WTC11 (cell line): ENCODE measurements at regions not wholly inside any gene's neighbourhood (a gene's known extent, or its start where the extent isn't known, plus 50 kb on each side); places are given as distances from the start of the nearest gene placed in this dataset.

Source experiments
- CTCF ChIP-seq: fragments of 200-600 bp; IDR thresholded peaks from 2 replicates; pipeline ENCODE4 v1.8.0; 2022; ENCODE audit warnings: antibody characterized with exemption
- FOXP4 ChIP-seq: sonication (generic); formaldehyde crosslinking; IDR thresholded peaks from 2 replicates; pipeline ENCODE4 v1.8.0; 2022; ENCODE audit warnings: mild to moderate bottlenecking, missing genetic modification reagents
- HMGA2 ChIP-seq: fragments of 250-450 bp; sonication (Bioruptor Pico); IDR thresholded peaks from 2 replicates; pipeline ENCODE4 v1.4.0; 2021; ENCODE audit warnings: mild to moderate bottlenecking, moderate library complexity
- HMGXB4 ChIP-seq: sonication (generic); formaldehyde crosslinking; IDR thresholded peaks from 2 replicates; pipeline ENCODE4 v1.8.1; 2023; ENCODE audit warnings: mild to moderate bottlenecking, moderate library complexity, missing genetic modification reagents
- IRF2 ChIP-seq: sonication (generic); formaldehyde crosslinking; IDR thresholded peaks from 2 replicates; pipeline ENCODE4 v1.8.0; 2022; ENCODE audit warnings: low read depth, missing genetic modification reagents, borderline replicate concordance
- PRDM15 ChIP-seq: sonication (generic); formaldehyde crosslinking; IDR thresholded peaks from 2 replicates; pipeline ENCODE4 v1.8.0; 2022; ENCODE audit warnings: missing genetic modification reagents
- USF1 ChIP-seq: sonication (generic); formaldehyde crosslinking; IDR thresholded peaks from 2 replicates; pipeline ENCODE4 v1.8.0; 2022; ENCODE audit warnings: mild to moderate bottlenecking, missing genetic modification reagents
- USF2 ChIP-seq: sonication (generic); formaldehyde crosslinking; IDR thresholded peaks from 2 replicates; pipeline ENCODE4 v1.8.1; 2023; ENCODE audit warnings: mild to moderate bottlenecking, missing genetic modification reagents, moderate library complexity
- ZBTB43 ChIP-seq: sonication (generic); formaldehyde crosslinking; IDR thresholded peaks from 2 replicates; pipeline ENCODE4 v1.8.1; 2023; ENCODE audit warnings: mild to moderate bottlenecking, missing genetic modification reagents

GRCh38 chr1:200342511-200343311, 67.1 kb downstream of the ZNF281 start:
- TF ChIP-seq CTCF, result no peak
- no peak for TF ChIP-seq ZBTB43
- no peak for TF ChIP-seq IRF2 (CRISPR knock-in tag)
- TF ChIP-seq FOXP4, result no peak
- no peak for TF ChIP-seq HMGA2 (CRISPR knock-in tag)
- TF ChIP-seq USF2 (CRISPR knock-in tag), result no peak
- no peak for TF ChIP-seq USF1 (CRISPR knock-in tag)
- no peak for TF ChIP-seq HMGXB4 (CRISPR knock-in tag)
- no peak for TF ChIP-seq PRDM15 (CRISPR knock-in tag)
